ENCODE measurements at regions not wholly inside any gene's neighbourhood (a gene's known extent, or its start where the extent isn't known, plus 50 kb on each side); places are given as distances from the start of the nearest gene placed in this dataset.
A peak's percentile ranks its signal among the peaks of the same experiment; 100 is the strongest.

DNA sequence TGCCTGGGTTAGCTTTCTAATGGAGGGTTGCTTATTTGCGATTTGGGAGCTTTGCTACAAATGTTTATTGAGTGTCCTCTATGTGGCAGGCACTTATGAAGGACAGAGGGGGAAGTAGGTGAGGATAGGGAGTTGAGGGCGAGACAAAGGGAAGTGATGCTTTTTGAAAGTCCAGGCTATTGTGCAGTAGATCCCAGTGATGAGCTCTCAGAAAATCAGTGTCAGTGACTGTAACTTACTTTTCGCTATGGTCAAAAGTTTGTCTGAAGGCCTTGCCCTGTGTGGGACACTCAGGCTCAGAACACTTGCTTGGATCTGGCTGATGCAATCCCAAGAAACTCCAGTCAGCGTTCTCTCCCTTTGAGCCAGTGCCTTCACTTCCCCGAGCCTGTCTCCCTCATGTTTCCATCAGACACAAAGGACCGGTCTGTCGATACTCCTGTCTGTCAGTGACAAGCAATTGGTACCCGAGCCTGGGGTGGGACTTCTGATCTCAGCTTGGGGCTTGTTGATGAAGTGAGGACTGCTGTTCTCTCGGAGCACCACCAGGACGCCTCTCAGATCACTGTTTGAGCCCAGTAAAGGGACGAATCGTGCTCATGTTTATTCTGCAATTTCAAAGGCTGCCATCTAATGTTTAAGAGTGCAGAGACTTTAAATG is 63.1 kb upstream of the SORCS3 start:
- no peak for TF ChIP-seq ZBTB33 (CRISPR knock-in tag; IDR thresholded peaks at IDR 0.05)
- TF ChIP-seq NFIC (IDR thresholded peaks at IDR 0.05) = no peak
- no peak for TF ChIP-seq MBD1 (CRISPR knock-in tag; IDR thresholded peaks at IDR 0.05)
- 0 out of 2 replicates have a peak, but pooled peaks have one; percentile 22 for TF ChIP-seq TAF7 (tag; IDR thresholded peaks at IDR 0.05)
- TF ChIP-seq, protein P1, sequence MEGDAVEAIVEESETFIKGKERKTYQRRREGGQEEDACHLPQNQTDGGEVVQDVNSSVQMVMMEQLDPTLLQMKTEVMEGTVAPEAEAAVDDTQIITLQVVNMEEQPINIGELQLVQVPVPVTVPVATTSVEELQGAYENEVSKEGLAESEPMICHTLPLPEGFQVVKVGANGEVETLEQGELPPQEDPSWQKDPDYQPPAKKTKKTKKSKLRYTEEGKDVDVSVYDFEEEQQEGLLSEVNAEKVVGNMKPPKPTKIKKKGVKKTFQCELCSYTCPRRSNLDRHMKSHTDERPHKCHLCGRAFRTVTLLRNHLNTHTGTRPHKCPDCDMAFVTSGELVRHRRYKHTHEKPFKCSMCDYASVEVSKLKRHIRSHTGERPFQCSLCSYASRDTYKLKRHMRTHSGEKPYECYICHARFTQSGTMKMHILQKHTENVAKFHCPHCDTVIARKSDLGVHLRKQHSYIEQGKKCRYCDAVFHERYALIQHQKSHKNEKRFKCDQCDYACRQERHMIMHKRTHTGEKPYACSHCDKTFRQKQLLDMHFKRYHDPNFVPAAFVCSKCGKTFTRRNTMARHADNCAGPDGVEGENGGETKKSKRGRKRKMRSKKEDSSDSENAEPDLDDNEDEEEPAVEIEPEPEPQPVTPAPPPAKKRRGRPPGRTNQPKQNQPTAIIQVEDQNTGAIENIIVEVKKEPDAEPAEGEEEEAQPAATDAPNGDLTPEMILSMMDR (IDR thresholded peaks at IDR 0.05 in 2 of 3, conservative IDR thresholded peaks at IDR 0.05 in 1 of 3; ENCODE audit: insufficient read depth in 2 of 3, low read depth in 1 of 3, low read length in 3 of 3) = no peak
- TF ChIP-seq ZNF140 (CRISPR knock-in tag; IDR thresholded peaks at IDR 0.05) = no peak
- no peak for TF ChIP-seq TOE1 (IDR thresholded peaks at IDR 0.05; ENCODE audit: borderline replicate concordance)
- TF ChIP-seq TOE1 (CRISPR knock-in tag; IDR thresholded peaks at IDR 0.05; ENCODE audit: borderline replicate concordance, low read depth) = no peak
- TF ChIP-seq KLF6 (CRISPR knock-in tag; IDR thresholded peaks at IDR 0.05; ENCODE audit: borderline replicate concordance) = peak; percentile 60; the same call in 1 of the 2 replicates

Measured in K562 (cell line).